Daoy (cell line): ENCODE measurements at regions not wholly inside any gene's neighbourhood (a gene's known extent, or its start where the extent isn't known, plus 50 kb on each side); places are given as distances from the start of the nearest gene placed in this dataset.

ENCODE experiments used
- DNase-seq: peaks from one replicate; pipeline ENCODE4 v3.0.0-alpha.2; 2015; ENCODE audit warnings: low read depth

GRCh38 chr6:40721271-40721952, 134.2 kb upstream of the LRFN2 start:
- DNase-seq: no peak

- no peak for DNase-seq
Observed at GRCh38 chr6:40720375-40720748, 133.2 kb upstream of the LRFN2 start.

- DNase-seq: peak; percentile 42
Observed at GRCh38 chr6:40719671-40720374, 132.7 kb upstream of the LRFN2 start.

GRCh38 chr6:40718401-40718800, 131.2 kb upstream of the LRFN2 start:
- no peak for DNase-seq

GRCh38 chr6:40717411-40718057, 130.4 kb upstream of the LRFN2 start:
- DNase-seq: no peak

- no peak for DNase-seq
Observed at GRCh38 chr6:40715570-40716403, 128.6 kb upstream of the LRFN2 start.

- DNase-seq: no peak
Observed at GRCh38 chr6:40714576-40715564, 127.7 kb upstream of the LRFN2 start.

- no peak for DNase-seq
Observed at GRCh38 chr6:40714143-40714542, 127.0 kb upstream of the LRFN2 start.

- DNase-seq: no peak
Observed at GRCh38 chr6:40713002-40713719, 126.0 kb upstream of the LRFN2 start.

- no peak for DNase-seq
Observed at GRCh38 chr6:40710626-40711330, 123.6 kb upstream of the LRFN2 start.

GRCh38 chr6:40708049-40708448, 120.9 kb upstream of the LRFN2 start:
- no peak for DNase-seq

- no peak for DNase-seq
Observed at GRCh38 chr6:40706178-40706577, 119.0 kb upstream of the LRFN2 start.

- DNase-seq: no peak
Observed at GRCh38 chr6:40705354-40705753, 118.2 kb upstream of the LRFN2 start.

- DNase-seq: no peak
Observed at GRCh38 chr6:40701352-40702007, 114.3 kb upstream of the LRFN2 start.

- no peak for DNase-seq
Observed at GRCh38 chr6:40700006-40700580, 112.9 kb upstream of the LRFN2 start.

- DNase-seq: no peak
Observed at GRCh38 chr6:40695750-40696415, 108.7 kb upstream of the LRFN2 start.

GRCh38 chr6:40695114-40695513, 108.0 kb upstream of the LRFN2 start:
- DNase-seq: no peak

- DNase-seq: no peak
Observed at GRCh38 chr6:40693768-40694167, 106.6 kb upstream of the LRFN2 start.
